ENCODE measurements at regions not wholly inside any gene's neighbourhood (a gene's known extent, or its start where the extent isn't known, plus 50 kb on each side); places are given as distances from the start of the nearest gene placed in this dataset.

DNA sequence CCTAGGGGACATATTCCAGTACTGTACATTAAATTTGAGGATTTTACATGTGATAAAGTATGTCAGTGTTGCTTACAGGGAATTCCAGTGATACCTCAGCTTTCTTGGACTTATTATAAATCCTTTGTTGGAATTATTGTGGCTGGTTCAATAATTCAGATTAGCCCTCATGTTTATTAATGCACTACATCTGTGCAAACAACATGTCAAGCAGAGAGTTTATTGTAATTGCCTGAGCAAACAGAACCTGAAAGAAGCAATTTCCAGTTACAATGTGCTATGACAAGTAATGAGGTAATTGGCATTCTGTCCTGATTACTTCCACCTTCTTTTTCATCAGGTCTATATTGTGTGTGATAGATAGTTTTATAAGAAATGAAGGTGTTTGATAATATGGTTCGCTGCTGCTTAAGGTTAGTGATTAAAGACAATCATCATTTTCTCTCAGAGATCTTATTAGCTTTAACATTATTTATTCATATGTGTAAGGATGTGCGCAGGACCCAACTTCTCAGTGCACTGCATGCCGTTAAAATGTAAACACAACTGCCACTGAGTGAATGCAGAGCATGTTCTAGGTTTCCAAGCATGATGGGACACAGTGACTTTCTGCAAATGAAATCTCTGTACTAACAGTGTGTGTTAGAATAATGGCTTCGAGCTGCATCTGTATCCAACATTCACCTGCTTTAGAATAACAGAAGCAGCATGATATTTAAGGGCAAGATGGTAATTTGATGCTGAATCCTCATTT is 973.7 kb upstream of the POU3F3 start:
- ChIA-PET POLR2A (no interaction called here), CTCF (no interaction called here)
- no peak for DNase-seq (ENCODE audit: extremely low spot score)
- TF ChIP-seq, protein P1, sequence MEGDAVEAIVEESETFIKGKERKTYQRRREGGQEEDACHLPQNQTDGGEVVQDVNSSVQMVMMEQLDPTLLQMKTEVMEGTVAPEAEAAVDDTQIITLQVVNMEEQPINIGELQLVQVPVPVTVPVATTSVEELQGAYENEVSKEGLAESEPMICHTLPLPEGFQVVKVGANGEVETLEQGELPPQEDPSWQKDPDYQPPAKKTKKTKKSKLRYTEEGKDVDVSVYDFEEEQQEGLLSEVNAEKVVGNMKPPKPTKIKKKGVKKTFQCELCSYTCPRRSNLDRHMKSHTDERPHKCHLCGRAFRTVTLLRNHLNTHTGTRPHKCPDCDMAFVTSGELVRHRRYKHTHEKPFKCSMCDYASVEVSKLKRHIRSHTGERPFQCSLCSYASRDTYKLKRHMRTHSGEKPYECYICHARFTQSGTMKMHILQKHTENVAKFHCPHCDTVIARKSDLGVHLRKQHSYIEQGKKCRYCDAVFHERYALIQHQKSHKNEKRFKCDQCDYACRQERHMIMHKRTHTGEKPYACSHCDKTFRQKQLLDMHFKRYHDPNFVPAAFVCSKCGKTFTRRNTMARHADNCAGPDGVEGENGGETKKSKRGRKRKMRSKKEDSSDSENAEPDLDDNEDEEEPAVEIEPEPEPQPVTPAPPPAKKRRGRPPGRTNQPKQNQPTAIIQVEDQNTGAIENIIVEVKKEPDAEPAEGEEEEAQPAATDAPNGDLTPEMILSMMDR (IDR thresholded peaks at IDR 0.05; ENCODE audit: control extremely low read depth, extremely low read depth, low read depth, missing control alignments): no peak

DNA sequence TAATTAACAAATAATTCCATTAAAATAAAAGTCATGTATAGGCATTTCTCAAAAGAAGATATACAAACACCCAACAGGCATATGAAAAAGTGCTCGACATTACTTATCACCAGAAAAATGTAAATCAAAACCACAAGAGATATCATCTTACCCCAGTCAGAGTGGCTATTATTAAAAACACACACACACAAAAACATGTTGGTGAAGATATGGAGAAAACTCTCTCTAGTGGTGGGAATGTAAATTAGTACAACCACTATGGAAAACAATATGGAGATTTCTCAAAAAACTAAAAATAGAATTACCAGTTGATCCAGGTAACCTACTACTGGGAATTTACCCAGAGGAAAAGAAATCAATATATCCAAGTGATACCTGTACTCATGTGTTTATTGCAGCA is 966.3 kb upstream of the POU3F3 start:
- POLR2A ChIA-PET: no interaction called here

DNA sequence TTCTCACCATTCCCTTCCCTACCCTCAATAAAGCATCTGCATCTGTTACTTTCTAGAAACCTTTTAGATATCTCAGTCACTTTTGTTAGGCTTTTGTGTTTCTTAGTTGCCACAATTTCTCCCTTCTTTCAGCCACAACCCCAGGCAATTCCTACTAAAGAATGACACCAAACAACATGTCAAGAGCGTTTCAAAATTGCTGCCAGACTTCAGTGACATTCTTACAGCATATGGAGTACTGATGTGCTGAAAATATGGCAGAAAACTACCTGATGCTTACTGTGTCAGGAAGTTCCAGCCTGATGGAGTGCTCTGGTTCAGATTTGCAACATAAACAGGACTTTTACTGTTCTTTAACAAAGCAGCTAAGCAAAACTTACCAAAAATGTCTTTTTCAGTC is 957.7 kb upstream of the POU3F3 start:
- TF ChIP-seq, protein P1 (IDR thresholded peaks at IDR 0.05; ENCODE audit: control extremely low read depth, extremely low read depth, low read depth, missing control alignments): no peak
- DNase-seq (ENCODE audit: extremely low spot score): no peak
- CTCF ChIA-PET: interaction anchor here (2.2 kb wide), 1 partner anchor 8 kb away, joined by 5 read pairs; no protein-coding TSS in a partner anchor
- POLR2A ChIA-PET: no interaction called here

More for the DNA sequence above, 966.3 kb upstream of the POU3F3 start:
- CTCF ChIA-PET: interaction anchor here (1.0 kb wide), 1 partner anchor 10 kb away, joined by 5 read pairs; no protein-coding TSS in a partner anchor
- TF ChIP-seq, protein P1 (IDR thresholded peaks at IDR 0.05; ENCODE audit: control extremely low read depth, extremely low read depth, low read depth, missing control alignments): no peak
- DNase-seq (ENCODE audit: extremely low spot score): no peak

DNA sequence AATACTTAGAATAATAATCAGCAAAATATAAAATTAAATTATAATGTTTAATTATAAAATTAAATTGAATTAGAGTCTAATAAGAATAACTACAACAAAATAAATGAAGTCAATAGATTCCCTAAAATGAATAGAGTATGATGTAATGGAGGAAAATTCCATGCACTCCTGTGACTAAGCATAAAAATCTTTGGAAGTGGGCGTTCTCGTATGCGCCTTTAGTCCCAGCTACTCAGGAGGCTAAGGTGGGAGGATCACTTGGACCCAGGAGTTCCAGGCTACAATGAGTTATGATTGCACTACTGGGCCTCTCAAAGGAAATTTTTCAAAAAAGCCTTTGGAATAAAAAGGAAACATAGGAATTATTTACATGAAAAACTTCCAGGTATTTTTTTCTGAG is 955.4 kb upstream of the POU3F3 start:
- DNase-seq (ENCODE audit: extremely low spot score): no peak
- POLR2A ChIA-PET: no interaction called here

DNA sequence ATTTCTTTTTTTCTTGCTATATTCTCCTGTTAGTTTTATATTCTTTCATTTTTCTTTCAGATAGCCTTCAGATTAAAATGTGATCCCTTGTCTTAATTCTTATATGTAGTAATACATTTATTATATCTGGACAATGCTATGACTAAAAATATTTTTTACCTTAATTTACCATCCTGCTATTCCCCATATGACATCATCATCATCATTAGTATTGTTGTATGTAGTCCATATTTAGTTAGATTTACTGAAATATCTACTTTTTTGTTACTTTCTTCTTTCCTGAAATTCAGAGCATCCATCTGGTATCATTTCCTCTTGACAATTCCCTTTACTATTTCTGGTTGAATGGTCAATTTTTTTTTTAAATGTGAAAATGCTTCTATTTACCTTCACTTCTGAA is 951.6 kb upstream of the POU3F3 start:
- no peak for DNase-seq (ENCODE audit: extremely low spot score)
- CTCF ChIA-PET: no interaction called here
- POLR2A ChIA-PET: no interaction called here
- TF ChIP-seq, protein P1 (IDR thresholded peaks at IDR 0.05; ENCODE audit: control extremely low read depth, extremely low read depth, low read depth, missing control alignments): no peak

More for the DNA sequence above, 955.4 kb upstream of the POU3F3 start:
- CTCF ChIA-PET: interaction anchor here (2.1 kb wide), 1 partner anchor 9 kb away, joined by 5 read pairs; no protein-coding TSS in a partner anchor
- TF ChIP-seq, protein P1 (IDR thresholded peaks at IDR 0.05; ENCODE audit: control extremely low read depth, extremely low read depth, low read depth, missing control alignments): no peak

DNA sequence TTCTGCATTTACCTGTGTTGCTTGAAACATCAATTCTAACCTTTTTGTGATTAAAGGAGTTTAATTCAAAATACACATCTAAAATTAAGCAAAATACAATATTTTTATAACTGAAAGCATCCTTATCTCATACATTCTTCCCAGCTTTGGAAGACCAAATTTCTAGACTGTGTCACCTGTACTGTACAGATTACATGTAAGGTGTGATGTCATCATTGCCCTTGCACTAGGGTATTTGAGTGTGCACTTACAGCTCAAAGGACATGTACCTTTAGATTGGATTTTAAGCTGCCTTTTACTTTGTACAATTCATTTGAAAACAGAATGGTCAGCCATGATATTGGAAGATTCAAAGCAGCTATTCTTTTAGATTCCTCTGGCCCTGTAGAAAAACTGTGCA is 932.8 kb upstream of the POU3F3 start:
- DNase-seq (ENCODE audit: extremely low spot score): no peak
- ChIA-PET POLR2A (no interaction called here), CTCF (interaction anchor here (2.3 kb wide), 1 partner anchor 9 kb away, joined by 9 read pairs; no protein-coding TSS in a partner anchor)
- TF ChIP-seq, protein P1 (IDR thresholded peaks at IDR 0.05; ENCODE audit: control extremely low read depth, extremely low read depth, low read depth, missing control alignments): no peak
